Panc1 (cell line): ENCODE measurements at regions not wholly inside any gene's neighbourhood (a gene's known extent, or its start where the extent isn't known, plus 50 kb on each side); places are given as distances from the start of the nearest gene placed in this dataset.

Experiments used
- POLR2AphosphoS5 ChIP-seq: IDR thresholded peaks from 2 replicates; pipeline ENCODE4 v1.6.1; 2012; ENCODE audit warnings: mild to moderate bottlenecking, low read depth, low read length, moderate library complexity
- SIN3A ChIP-seq: IDR thresholded peaks from 2 replicates; pipeline ENCODE4 v1.6.1; 2012; ENCODE audit warnings: low read depth, mild to moderate bottlenecking, low read length, moderate library complexity, borderline replicate concordance; ENCODE audit not compliant: insufficient read depth
- TCF7L2 ChIP-seq: IDR thresholded peaks from 2 replicates; pipeline ENCODE4 v1.6.1; 2011; ENCODE audit warnings: mild to moderate bottlenecking, low read depth, low read length, inconsistent platforms
- TF ChIP-seq, protein P1 (sequence below): fragments of 450-650 bp; IDR thresholded peaks from 2 replicates; pipeline ENCODE4 v1.5.1; 2017; ENCODE audit warnings: mild to moderate bottlenecking
- TF ChIP-seq, protein P2 (sequence below), 2 experiments: IDR thresholded peaks; 2 replicates each; pipeline ENCODE4 v1.6.1; 2011 to 2012; ENCODE audit warnings: low read depth in 2 of 2, control low read depth in 1 of 2, low read length in 1 of 2, mild to moderate bottlenecking in 1 of 2, moderate library complexity in 1 of 2; ENCODE audit not compliant: insufficient read depth in 1 of 2

DNA sequence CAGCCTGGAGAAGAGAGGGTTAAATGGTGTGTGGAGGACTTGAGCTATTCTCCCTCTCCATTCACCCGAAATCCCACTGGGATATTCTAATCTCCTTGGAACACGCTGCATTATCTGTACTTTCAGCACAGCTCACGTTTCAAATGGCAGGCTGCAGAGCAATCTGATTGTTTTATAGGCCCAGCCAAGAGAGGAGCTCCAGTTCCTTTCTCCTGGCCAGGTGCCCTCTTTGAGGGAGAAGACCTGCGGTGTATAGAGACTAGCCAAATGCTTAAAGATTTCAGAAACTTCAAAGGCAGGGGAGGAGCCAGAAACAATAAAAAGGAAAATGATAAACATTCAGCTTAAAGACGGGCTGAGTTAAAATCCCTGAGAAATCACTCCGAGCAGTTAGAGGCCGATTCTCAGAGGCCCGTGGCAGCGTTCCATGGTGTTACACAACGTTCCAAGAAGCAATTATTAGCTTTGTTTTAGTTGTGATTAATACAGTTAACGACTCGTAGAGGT, 564.0 kb upstream of the KLF4 start:
- TF ChIP-seq, protein P1, sequence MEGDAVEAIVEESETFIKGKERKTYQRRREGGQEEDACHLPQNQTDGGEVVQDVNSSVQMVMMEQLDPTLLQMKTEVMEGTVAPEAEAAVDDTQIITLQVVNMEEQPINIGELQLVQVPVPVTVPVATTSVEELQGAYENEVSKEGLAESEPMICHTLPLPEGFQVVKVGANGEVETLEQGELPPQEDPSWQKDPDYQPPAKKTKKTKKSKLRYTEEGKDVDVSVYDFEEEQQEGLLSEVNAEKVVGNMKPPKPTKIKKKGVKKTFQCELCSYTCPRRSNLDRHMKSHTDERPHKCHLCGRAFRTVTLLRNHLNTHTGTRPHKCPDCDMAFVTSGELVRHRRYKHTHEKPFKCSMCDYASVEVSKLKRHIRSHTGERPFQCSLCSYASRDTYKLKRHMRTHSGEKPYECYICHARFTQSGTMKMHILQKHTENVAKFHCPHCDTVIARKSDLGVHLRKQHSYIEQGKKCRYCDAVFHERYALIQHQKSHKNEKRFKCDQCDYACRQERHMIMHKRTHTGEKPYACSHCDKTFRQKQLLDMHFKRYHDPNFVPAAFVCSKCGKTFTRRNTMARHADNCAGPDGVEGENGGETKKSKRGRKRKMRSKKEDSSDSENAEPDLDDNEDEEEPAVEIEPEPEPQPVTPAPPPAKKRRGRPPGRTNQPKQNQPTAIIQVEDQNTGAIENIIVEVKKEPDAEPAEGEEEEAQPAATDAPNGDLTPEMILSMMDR = no peak
- TF ChIP-seq POLR2AphosphoS5 = no peak
- TF ChIP-seq, protein P2, sequence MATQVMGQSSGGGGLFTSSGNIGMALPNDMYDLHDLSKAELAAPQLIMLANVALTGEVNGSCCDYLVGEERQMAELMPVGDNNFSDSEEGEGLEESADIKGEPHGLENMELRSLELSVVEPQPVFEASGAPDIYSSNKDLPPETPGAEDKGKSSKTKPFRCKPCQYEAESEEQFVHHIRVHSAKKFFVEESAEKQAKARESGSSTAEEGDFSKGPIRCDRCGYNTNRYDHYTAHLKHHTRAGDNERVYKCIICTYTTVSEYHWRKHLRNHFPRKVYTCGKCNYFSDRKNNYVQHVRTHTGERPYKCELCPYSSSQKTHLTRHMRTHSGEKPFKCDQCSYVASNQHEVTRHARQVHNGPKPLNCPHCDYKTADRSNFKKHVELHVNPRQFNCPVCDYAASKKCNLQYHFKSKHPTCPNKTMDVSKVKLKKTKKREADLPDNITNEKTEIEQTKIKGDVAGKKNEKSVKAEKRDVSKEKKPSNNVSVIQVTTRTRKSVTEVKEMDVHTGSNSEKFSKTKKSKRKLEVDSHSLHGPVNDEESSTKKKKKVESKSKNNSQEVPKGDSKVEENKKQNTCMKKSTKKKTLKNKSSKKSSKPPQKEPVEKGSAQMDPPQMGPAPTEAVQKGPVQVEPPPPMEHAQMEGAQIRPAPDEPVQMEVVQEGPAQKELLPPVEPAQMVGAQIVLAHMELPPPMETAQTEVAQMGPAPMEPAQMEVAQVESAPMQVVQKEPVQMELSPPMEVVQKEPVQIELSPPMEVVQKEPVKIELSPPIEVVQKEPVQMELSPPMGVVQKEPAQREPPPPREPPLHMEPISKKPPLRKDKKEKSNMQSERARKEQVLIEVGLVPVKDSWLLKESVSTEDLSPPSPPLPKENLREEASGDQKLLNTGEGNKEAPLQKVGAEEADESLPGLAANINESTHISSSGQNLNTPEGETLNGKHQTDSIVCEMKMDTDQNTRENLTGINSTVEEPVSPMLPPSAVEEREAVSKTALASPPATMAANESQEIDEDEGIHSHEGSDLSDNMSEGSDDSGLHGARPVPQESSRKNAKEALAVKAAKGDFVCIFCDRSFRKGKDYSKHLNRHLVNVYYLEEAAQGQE (IDR thresholded peaks at IDR 0.05; ENCODE audit: insufficient read depth in 1 of 2, low read depth in 2 of 2, low read length in 1 of 2) = no peak
- TF ChIP-seq SIN3A = no peak
- TF ChIP-seq TCF7L2 = no peak
